Esophagus squamous epithelium (tissue), 4 donors: ENCODE measurements at regions not wholly inside any gene's neighbourhood (a gene's known extent, or its start where the extent isn't known, plus 50 kb on each side); places are given as distances from the start of the nearest gene placed in this dataset.

Experiments
- POLR2A ChIP-seq, 4 donors: fragments of 450-650 bp; IDR thresholded peaks; one replicate each; pipeline ENCODE4 v1.6.1; 2017; ENCODE audit warnings: antibody characterized with exemption in 4 of 4, mild to moderate bottlenecking in 4 of 4, moderate library complexity in 3 of 4
- TF ChIP-seq, protein P1 (sequence below), 6 experiments: fragments of 450-650 bp in 4 of 6; fragments of 200-600 bp in 2 of 6; sonication (generic) in 2 of 6; IDR thresholded peaks; one replicate each; pipeline ENCODE4 v1.5.1; 2016 to 2019; ENCODE audit warnings: antibody characterized with exemption in 6 of 6, mild to moderate bottlenecking in 4 of 6, moderate library complexity in 4 of 6

DNA sequence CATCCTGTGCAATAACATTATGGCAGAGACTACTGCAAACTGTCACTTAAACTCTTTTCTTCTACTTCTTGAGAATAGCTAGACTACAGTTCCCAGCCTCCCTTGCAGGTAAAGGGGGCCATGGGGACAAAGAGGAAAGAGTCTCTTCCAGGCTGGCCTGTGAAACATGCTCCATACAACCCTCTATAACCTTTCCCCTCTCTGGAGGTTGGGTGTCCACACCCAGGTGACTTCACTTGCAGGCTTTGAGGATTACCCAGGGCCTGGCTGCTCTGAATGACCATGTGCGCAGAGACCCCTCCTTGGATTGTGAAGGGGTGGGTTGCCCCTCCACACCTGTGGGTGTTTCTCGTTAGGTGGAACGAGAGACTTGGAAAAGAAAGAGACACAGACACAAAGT lies 84.1 kb downstream of the SEC61G start:
- TF ChIP-seq POLR2A (IDR thresholded peaks at IDR 0.05): no peak
- TF ChIP-seq, protein P1, sequence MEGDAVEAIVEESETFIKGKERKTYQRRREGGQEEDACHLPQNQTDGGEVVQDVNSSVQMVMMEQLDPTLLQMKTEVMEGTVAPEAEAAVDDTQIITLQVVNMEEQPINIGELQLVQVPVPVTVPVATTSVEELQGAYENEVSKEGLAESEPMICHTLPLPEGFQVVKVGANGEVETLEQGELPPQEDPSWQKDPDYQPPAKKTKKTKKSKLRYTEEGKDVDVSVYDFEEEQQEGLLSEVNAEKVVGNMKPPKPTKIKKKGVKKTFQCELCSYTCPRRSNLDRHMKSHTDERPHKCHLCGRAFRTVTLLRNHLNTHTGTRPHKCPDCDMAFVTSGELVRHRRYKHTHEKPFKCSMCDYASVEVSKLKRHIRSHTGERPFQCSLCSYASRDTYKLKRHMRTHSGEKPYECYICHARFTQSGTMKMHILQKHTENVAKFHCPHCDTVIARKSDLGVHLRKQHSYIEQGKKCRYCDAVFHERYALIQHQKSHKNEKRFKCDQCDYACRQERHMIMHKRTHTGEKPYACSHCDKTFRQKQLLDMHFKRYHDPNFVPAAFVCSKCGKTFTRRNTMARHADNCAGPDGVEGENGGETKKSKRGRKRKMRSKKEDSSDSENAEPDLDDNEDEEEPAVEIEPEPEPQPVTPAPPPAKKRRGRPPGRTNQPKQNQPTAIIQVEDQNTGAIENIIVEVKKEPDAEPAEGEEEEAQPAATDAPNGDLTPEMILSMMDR (IDR thresholded peaks at IDR 0.05): no peak
